Activated naive CD4-positive, alpha-beta T cell treated with anti-CD3 and anti-CD28 coated beads, Interleukin-2, amount 50 U/mL, for 24 hours (primary cell): ENCODE measurements at regions not wholly inside any gene's neighbourhood (a gene's known extent, or its start where the extent isn't known, plus 50 kb on each side); places are given as distances from the start of the nearest gene placed in this dataset.
"Not testable (repeated sequence)": the region's sequence is repeated elsewhere in the genome, so short reads cannot be mapped to it uniquely, and the experiment has no call there.

Experiments
- H3K27ac Mint-ChIP-seq: one replicate; pipeline ENCODE4 v1.8.0; 2021; ENCODE audit warnings: mild to moderate bottlenecking, mixed read lengths
- H3K27me3 Mint-ChIP-seq: one replicate; pipeline ENCODE4 v1.8.0; 2021; ENCODE audit warnings: mixed read lengths
- H3K36me3 Mint-ChIP-seq: one replicate; pipeline ENCODE4 v1.8.0; 2021; ENCODE audit warnings: mixed read lengths
- H3K4me1 Mint-ChIP-seq: one replicate; pipeline ENCODE4 v1.8.0; 2021; ENCODE audit warnings: mixed read lengths
- H3K4me3 Mint-ChIP-seq: one replicate; pipeline ENCODE4 v1.8.0; 2021; ENCODE audit warnings: mild to moderate bottlenecking, mixed read lengths
- H3K9me3 Mint-ChIP-seq: one replicate; pipeline ENCODE4 v1.8.0; 2021; ENCODE audit warnings: mixed read lengths

DNA sequence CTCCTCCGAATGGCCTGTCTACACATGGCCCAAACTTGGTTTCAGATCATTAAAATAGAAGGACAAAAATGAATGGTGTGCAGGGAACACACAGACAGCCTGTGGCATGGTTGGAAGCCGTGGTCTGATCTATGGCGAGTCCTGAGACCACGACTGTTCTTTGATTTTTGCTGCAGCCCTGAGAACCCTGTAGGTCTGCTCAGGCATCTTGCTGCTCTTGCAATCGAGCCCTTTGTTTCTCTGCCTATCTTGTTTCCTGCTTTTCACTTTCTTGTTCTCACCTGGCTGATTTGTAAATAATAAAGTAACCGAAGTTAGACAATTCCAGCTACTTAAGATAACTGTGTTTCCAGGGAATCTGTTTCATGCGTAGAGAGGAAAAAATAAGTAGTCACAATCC lies 54.1 kb upstream of the NBPF9 start:
- H3K4me3 Mint-ChIP-seq = peak overlapping the region; percentile 36
- H3K9me3 Mint-ChIP-seq = not testable (repeated sequence)

DNA sequence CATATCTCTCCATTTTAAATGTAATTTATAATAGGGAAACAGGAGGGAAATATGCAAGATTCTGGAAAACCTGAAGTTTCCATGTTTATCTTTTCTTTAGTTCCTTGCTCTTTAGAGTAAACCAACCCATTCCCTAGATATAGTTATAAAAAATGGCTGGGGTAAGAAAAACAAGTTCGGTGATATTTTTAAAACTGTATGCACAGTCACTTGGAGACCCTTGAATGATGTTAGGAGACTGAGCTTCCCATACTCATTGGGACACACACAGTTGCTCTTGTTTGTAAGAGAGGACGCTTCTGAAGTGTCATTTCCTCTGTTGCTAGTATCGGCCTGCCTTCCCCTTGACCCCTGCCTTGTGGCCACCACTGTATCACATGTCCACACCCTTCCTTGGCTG lies 55.0 kb upstream of the NBPF9 start:
- H3K4me3 Mint-ChIP-seq, H3K27me3 Mint-ChIP-seq, H3K27ac Mint-ChIP-seq, H3K36me3 Mint-ChIP-seq, H3K9me3 Mint-ChIP-seq: not testable (repeated sequence)
- H3K4me1 Mint-ChIP-seq = peaks cover 14% of the 10 kb centered on the region

More for the DNA sequence above, 54.1 kb upstream of the NBPF9 start:
- peaks cover 14% of the 10 kb centered on the region for H3K4me1 Mint-ChIP-seq
- not testable (repeated sequence) for H3K27me3 Mint-ChIP-seq, H3K36me3 Mint-ChIP-seq
- H3K27ac Mint-ChIP-seq = peak overlapping the region; percentile 88

DNA sequence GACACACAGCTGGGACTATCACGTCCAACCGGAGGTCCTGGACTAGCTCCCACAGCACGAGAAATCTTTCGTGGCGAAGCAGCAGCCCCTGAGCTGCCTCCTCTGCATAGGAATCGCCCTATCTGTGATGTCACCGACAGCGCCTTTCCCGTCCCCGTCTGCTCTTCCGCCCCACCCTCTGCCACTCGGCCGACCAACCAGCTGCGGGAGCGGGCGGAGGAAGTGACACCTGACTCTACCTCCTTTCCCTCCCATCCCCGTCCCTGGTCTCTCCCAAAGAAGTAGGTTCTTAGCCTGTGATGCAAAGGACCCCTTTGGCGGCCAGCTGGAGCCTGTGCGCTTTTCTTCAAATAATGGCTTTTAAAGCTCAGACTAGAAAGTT lies 59.7 kb upstream of the NBPF9 start:
- not testable (repeated sequence) for H3K36me3 Mint-ChIP-seq, H3K9me3 Mint-ChIP-seq, H3K27ac Mint-ChIP-seq, H3K27me3 Mint-ChIP-seq, H3K4me3 Mint-ChIP-seq
- H3K4me1 Mint-ChIP-seq = peaks cover 11% of the 10 kb centered on the region

DNA sequence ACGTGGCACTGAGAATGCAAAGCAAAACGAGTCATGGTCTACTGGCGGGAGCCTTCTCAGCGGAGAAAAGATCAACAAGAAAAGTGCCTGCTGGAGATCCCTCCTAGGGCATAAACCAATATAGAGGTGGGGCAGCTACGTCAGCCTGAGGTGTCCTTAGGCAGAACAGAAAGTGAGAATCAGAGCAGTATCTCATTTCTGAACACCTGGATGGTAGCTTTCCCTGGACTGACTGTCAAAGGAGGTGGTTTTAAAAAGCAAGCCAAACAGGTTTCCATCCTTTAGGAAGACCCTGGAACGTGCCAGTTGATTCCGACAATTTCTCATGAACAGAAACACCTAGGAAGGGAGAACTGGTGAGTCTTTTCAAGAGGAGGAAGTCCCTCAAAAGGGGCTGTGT lies 71.4 kb upstream of the NBPF9 start:
- not testable (repeated sequence) for H3K27me3 Mint-ChIP-seq, H3K4me1 Mint-ChIP-seq, H3K9me3 Mint-ChIP-seq, H3K36me3 Mint-ChIP-seq
- peak overlapping the region; percentile 41 for H3K27ac Mint-ChIP-seq
- peak overlapping the region; percentile 72 for H3K4me3 Mint-ChIP-seq

DNA sequence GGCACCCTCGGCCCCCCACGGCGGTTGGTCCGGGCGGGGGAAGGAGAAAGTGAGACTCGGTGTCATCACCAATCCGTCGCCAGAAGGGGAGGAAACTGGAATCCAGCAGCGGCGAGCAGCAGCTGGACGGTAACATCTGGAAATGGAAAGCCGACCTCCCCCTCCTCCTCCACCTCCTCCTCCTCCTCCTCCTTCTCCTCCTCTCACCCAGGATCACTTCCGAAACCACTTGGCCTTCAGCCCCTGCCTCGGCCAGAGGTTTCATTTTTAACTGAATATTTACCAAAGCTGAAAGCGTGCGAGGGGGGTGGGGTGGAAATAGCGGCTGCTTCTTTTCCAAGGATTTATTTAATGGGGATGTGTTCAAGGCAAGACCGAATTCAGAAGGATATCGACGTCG lies 72.5 kb upstream of the NBPF9 start:
- peak overlapping the region; percentile 54 for H3K4me3 Mint-ChIP-seq
- H3K4me1 Mint-ChIP-seq, H3K27ac Mint-ChIP-seq: not testable (repeated sequence)

DNA sequence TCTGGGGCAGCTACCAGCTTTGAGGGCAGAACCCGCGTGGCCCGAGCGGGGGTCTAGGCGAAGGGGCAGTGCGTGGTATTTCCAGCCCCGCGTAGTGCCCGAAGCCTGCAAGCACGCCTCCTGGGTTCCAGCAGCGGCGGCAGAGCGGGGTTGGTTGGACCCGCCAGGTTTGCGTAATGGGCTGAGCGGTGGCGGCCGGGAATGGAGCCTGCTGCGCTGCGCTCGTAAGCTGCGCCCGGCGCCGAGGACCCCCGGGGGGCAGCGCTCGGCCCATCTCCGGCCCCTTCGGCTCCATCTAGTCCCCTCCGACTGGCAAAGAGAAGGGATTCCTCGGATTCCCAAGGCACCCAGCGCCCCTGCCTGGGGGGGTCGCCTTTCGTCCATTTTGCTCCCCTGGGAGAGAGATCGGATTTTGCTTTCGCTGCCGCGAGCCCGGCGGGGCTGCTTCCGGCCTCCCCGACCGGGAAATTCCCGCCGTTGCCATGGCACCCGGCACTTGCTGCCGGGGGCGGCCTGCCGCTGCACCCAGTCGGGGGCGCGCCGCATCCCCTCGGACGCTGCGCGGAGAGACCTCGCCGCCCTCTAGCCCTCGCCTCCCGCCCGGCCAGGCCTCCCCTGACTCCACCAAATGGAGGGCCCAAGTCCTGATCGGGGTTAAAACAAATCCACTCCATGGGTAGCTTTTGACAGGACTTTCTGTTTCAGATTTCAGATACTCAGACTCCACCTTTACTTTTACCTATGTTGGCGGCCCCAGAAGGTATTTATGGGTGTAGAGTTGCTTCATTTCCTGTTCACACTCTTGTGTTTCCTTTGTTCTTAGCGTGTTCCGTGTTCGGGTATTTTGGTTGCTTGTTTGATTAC lies 73.3 kb upstream of the NBPF9 start:
- not testable (repeated sequence) for H3K4me1 Mint-ChIP-seq, H3K27me3 Mint-ChIP-seq, H3K9me3 Mint-ChIP-seq, H3K36me3 Mint-ChIP-seq
- H3K4me3 Mint-ChIP-seq = peak overlapping the region; percentile 89
- H3K27ac Mint-ChIP-seq = peak overlapping the region; percentile 96

More for the DNA sequence above, 72.5 kb upstream of the NBPF9 start:
- not testable (repeated sequence) for H3K36me3 Mint-ChIP-seq, H3K9me3 Mint-ChIP-seq, H3K27me3 Mint-ChIP-seq

DNA sequence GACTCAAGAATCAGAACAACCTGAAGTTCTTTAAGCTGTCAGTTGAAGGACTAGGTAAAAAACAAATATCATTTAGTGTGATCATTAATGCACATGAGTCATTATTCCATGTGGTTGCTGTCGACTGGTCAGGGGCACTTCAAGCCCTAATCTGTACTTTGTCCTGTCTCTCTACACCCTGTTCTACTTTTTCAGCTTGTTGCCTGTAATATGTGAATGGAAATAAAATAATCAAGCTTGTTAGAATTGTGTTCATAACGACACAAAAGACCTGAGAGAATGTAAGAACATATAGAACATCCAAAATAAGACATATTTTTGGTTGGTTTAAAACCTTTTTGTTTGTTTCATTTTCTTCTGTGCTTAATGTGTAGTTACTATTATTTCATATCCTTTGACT lies 87.4 kb upstream of the NBPF9 start:
- peak overlapping the region; percentile 52 for H3K27ac Mint-ChIP-seq
- H3K9me3 Mint-ChIP-seq, H3K4me3 Mint-ChIP-seq, H3K27me3 Mint-ChIP-seq, H3K36me3 Mint-ChIP-seq, H3K4me1 Mint-ChIP-seq: not testable (repeated sequence)

DNA sequence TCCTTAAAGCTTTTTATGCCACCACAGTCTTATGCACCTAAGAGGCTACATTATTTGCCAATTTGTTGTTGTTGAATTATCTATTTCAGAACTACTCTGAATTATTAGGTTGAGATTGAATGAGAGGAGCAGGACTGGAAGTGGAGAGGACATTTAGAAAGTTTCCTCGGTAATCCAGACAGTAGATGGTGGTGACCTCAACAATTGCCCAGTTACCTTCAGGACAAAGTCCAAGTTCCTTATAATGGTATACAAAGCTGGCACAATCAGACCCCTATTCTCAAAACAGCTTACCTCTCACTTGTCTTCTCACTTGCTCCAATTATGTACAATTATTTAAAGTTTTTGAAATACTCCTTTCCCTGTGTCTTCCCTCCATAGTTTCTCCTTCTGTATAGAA lies 93.3 kb upstream of the NBPF9 start:
- not testable (repeated sequence) for H3K4me3 Mint-ChIP-seq, H3K27me3 Mint-ChIP-seq, H3K36me3 Mint-ChIP-seq, H3K9me3 Mint-ChIP-seq
- peak overlapping the region; percentile 38 for H3K27ac Mint-ChIP-seq
- peaks cover 19% of the 10 kb centered on the region for H3K4me1 Mint-ChIP-seq

DNA sequence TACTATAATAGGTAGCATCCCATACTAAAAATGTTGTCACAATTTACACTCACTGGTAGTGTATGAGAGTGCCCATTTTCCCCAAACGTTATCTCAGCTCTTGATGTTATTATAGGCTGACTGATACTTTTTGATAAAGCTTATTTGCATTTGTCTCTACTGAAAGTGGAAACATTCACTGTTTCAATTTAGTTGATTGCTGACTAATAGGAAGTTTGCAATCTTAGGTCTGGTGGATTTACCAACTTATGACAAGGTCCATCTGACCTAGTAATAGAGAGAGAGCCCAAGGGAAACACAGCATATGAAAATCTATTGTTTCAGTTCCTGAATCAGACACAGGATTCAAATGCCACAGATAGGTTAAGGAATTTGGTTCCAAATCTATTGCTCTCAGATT lies 97.2 kb upstream of the NBPF9 start:
- H3K9me3 Mint-ChIP-seq, H3K27me3 Mint-ChIP-seq, H3K36me3 Mint-ChIP-seq, H3K27ac Mint-ChIP-seq, H3K4me3 Mint-ChIP-seq: not testable (repeated sequence)
- peaks cover 22% of the 10 kb centered on the region for H3K4me1 Mint-ChIP-seq

DNA sequence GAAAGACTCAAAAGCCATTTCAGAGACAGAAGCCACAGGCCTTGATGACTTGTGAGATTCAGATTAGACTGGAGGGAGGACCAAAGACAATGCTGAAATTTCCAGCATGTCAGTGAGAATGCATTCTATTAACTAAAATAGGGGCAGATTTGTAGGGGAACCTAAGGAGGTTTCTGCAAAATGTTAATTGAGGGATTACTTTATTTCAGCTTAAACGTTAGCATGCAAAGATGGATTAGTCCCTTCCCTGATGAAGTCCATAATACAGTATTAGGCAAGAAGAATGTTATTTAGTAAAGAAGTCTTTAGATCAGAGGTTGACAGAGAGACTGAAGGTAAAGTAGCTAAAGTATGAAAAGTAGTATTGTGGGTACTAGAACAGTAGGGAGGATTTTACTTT lies 98.9 kb upstream of the NBPF9 start:
- H3K27me3 Mint-ChIP-seq, H3K36me3 Mint-ChIP-seq: not testable (repeated sequence)

DNA sequence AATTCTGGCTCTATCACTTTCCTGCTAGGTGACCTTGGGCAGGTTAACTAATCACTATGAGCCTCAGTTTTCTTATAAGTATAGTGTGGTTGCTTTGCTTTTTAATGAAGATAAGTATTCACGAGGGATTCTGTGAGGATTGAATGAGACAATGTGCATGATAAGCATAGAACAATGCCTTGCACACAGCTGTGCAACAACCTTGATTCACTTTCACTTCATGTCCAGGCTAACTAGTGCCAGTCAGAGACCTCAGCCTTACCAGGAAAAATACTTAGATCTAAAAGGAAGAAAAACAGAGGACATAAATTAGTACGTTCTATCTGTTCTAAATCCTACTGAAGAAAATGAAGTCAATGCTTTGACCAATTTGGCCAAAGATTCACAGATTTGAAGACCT lies 101.0 kb upstream of the NBPF9 start:
- H3K27me3 Mint-ChIP-seq, H3K4me3 Mint-ChIP-seq, H3K36me3 Mint-ChIP-seq, H3K27ac Mint-ChIP-seq, H3K9me3 Mint-ChIP-seq: not testable (repeated sequence)
- peaks cover 14% of the 10 kb centered on the region for H3K4me1 Mint-ChIP-seq

More for the DNA sequence above, 98.9 kb upstream of the NBPF9 start:
- H3K4me3 Mint-ChIP-seq, H3K27ac Mint-ChIP-seq, H3K9me3 Mint-ChIP-seq: not testable (repeated sequence)
- peaks cover 17% of the 10 kb centered on the region for H3K4me1 Mint-ChIP-seq

DNA sequence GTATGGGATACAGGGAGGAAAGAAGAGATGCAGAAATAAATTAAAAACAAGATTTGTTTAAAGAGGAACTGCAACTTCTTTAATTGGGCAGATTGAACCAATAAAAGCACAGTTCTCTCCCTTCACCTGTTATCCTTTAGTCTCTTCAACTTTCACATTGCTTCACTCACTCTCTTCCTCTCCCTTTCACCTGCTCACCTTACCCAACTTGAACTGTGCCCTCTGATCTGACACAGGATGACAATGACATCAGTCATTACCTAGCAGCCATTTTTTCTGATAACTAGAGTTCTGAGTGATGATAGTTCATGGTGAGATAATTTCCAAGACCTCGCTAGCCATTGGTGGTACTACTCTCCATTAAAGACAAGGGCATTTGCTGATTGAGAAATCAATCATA lies 105.5 kb upstream of the NBPF9 start:
- not testable (repeated sequence) for H3K27ac Mint-ChIP-seq, H3K4me1 Mint-ChIP-seq, H3K9me3 Mint-ChIP-seq, H3K27me3 Mint-ChIP-seq, H3K36me3 Mint-ChIP-seq, H3K4me3 Mint-ChIP-seq

DNA sequence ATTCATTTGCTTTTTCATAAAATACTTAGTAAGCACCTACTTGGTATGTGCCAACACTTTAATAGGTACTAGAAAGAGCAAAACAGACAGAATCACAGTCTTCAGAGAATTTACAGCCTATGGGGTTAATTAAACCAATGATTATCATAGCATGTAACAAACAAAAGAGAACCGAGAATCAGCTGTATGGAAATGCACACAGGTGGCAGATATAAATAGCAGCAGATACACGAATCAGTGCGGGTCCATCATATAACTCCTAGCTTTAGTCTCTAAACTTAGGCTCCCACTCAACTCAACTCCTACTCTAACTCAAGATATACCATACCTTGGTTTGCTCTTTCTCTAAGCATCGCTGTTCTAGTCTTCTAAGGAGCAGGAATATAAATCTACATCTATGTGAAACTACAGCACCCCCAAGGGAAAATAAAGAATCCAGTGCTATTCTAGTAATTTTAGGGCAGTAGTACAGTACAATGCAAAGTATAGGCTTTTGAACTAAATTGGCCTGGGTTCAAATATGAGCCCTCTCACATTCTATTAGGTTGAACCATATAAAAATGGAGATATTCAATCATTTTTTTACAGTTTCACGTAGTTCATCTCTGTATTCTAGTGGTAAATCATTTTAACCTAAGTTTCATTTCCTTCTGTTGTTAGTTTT lies 108.5 kb upstream of the NBPF9 start:
- not testable (repeated sequence) for H3K36me3 Mint-ChIP-seq, H3K27me3 Mint-ChIP-seq, H3K9me3 Mint-ChIP-seq, H3K4me3 Mint-ChIP-seq, H3K4me1 Mint-ChIP-seq
- peak overlapping the region; percentile 41 for H3K27ac Mint-ChIP-seq

DNA sequence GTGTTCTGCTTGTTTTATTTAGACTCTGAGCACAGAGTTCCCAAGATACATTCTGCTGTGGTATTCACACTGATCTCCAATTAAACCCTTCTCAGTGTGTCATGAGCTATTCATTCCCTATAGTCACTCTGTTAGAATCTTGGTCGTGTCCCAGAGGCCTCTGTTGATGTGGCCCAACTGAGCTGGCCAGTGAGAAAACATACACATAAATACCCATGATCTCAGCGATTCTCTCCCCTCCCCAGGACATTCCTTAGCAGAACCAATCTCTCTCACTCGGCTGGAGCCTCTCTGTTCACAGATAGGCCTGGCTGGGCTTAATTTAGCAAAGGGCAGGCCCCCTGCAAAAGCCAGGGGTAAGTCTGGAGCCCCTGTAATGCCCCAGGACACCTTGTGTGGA lies 109.6 kb upstream of the NBPF9 start:
- not testable (repeated sequence) for H3K9me3 Mint-ChIP-seq, H3K4me1 Mint-ChIP-seq, H3K27ac Mint-ChIP-seq, H3K27me3 Mint-ChIP-seq, H3K4me3 Mint-ChIP-seq, H3K36me3 Mint-ChIP-seq

DNA sequence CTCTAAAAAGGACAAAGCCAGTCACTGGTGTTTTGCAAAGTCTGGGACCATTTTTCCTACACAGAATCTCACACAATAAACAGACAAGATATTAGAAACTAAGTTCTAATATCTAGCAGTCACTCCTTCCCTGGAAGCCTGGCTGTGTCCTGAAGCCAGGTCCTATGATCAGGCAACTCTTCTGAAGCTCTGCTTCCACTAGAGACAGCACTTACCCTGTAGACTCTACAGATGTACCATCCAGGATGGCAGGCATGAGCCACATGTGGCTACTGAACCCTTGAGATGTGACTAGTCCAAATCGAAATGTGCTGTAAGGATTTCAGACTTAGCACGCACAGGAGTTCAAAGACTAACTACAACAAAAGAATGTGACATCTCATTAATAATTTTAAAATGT lies 110.3 kb upstream of the NBPF9 start:
- H3K9me3 Mint-ChIP-seq, H3K4me3 Mint-ChIP-seq, H3K4me1 Mint-ChIP-seq, H3K36me3 Mint-ChIP-seq, H3K27me3 Mint-ChIP-seq, H3K27ac Mint-ChIP-seq: not testable (repeated sequence)

DNA sequence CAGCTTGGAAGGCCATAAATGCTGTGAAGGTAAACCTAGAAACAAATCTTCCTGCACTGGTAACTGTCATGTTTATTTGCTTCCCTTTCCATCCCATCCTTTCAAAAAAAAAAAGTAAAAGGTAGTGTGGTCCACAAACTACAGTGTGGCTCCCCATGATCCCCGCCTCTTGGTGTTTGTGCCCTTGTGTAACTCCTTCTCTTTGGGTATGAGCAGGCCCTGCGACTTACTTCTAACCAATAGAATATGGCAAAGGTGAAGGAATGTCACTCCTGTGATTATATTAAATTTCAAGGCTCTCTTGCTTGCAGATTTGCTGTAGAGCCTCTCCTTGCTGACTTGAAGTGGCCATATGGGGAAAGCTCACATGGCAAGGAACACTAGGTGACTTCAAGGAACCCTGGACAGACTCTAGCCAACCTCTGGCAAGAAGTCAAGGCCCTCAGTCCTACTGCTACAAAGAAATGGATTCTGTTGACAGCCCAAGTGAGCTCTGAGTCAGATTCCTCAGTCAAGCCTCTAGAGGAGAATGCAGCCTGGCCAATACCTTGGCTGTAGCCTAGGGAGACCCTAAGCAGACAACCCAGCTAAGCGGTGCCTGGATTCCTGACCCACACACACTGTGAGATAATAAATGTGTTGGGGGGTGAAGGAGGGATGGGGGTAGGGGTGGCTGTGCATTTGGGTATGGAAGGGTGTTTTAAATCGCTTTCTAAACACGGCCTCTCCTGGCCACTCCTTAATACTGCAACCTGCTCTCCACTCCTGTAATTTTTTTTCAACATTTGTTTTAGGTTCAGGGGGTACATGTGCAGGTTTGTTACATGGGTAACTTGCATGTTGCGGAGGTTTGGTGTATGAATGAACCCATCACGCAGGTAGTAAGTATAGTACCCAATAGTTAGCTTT lies 115.0 kb upstream of the NBPF9 start:
- H3K4me3 Mint-ChIP-seq, H3K36me3 Mint-ChIP-seq, H3K4me1 Mint-ChIP-seq, H3K9me3 Mint-ChIP-seq, H3K27me3 Mint-ChIP-seq, H3K27ac Mint-ChIP-seq: not testable (repeated sequence)
